ENCODE measurements at regions not wholly inside any gene's neighbourhood (a gene's known extent, or its start where the extent isn't known, plus 50 kb on each side); places are given as distances from the start of the nearest gene placed in this dataset.

DNA sequence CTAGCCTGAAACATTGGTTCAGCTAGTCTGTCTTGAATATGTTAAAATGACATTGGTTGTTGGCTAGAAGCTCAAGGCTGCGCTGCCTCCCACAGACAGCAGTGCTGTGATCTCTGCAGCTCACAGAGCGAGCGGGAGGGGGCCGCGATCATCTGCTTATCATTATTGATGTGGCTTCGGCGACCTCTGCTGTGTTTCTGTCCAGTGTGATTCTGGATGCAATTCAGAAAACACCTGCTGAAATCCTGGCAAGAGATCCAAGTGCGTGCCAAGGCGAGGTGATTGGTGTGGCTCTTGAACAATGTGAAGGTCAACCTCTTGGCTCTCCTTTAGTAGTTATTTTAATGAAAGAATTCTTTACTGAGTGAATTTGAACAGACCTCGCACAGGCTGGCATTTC, 142.3 kb upstream of the SASH1 start:
- no peak for DNase-seq (ENCODE audit: low spot score)

DNA sequence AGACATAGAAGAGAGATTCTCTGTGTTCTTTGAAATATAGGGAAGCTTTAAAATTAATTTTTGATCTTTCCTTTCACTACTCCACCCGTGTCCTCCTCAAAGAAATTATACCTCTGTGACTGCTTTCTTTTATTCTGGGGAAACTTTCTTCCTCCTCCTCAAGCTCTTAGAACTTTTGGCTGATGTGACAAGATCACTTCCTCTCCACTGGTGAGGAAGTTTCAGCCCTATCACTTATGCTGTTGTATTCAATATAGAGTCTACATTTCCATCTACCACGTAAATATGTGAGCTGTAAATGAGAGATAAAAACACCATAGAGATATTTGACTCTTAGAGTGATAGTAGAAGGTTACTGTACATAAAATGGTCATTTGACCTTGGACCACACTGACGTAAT, 141.9 kb upstream of the SASH1 start:
- no peak for DNase-seq (ENCODE audit: low spot score)

DNA sequence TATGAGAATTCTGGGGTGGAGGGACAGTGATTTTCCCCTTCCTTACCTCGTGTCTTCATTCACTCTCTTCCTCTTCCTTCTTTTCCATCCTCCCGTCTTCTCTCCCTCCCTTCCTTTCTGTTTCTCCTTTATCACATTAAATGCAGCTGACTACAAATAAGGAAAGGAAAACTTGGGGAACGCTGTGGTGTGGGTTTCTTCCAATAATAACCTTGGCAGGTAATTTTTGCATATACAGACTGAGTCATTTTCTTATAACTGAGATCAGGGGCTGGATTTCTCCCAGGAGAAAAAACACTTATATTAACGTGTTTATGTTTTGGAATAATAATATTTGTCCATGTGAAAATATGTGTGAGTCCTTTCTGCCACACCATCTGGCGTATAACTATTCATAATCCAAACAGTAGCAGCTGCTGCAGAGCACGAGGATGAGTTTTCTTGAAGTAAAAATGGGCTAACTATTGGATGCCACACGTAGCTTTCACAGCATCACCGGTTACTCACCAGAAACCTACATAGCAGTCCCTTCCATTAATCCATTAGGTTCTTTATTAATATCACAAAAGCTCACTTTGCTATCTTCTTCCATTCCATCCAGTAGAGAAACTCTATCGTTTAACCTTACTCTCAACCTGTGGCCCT, 139.2 kb upstream of the SASH1 start:
- DNase-seq (ENCODE audit: low spot score) = no peak

DNA sequence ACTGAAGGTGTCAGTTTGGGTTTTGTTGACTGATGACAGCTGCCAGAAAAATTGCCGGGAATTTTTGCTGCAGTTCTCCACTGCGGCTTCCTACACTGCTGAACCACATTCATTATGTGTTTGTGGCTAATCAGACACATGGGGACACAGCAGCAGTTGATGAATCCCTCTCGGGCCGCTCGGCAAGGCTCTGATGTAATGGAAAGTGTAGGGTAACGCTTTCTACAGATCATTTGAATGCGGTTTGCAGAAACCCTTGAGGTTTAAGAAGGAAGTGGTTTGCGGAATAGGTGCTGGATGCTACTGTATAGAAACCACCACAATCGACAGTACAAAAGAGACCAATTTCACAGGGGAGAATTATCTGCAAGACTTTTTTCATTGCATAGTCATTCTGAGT, 138.7 kb upstream of the SASH1 start:
- no peak for DNase-seq (ENCODE audit: low spot score)

DNA sequence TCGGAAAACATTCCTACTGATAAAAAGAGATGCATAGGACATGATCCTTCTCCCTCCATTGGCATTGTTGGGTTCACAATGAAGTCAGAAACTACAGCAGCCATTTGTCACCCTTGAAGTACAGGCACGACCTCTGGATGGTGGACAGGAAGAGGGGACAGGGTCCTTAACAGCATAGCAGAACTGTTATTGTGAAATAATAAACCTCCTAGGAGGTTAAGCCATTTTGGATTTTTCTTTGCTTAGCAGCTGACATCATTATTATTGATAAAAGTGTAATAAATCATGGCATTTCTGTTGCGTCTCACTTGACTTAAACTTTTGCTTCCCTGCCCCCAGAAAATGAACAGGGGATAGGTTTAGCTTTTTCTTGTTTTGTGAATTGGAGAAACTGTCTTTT, 134.3 kb upstream of the SASH1 start:
- DNase-seq (ENCODE audit: low spot score) = no peak

DNA sequence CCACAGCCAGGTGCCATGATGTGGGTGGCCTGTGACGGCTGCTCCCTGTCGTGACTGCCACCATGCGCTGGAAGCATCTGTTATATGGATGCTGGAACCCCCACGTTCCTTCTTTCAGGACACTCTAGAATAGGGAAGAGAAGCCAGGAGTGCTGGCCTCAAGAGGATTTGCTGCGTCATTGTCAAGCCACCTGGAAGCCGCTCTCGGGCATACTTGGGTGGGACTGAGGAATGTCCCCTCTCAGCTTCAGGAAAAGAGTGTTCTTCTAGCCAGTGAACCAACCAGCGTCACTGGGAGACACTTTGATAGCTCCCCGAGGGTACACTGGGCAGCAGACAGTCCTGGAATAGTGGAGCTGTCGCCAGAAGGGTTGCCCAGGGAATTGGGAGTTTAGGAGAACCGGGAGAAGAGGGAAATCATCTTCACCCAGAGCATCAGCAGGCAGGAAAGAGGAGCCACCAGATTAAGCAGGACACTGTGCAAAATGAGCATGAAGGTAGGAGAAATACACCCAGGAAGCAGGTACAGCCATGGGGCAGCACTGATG, 130.8 kb upstream of the SASH1 start:
- DNase-seq (ENCODE audit: low spot score) = no peak

DNA sequence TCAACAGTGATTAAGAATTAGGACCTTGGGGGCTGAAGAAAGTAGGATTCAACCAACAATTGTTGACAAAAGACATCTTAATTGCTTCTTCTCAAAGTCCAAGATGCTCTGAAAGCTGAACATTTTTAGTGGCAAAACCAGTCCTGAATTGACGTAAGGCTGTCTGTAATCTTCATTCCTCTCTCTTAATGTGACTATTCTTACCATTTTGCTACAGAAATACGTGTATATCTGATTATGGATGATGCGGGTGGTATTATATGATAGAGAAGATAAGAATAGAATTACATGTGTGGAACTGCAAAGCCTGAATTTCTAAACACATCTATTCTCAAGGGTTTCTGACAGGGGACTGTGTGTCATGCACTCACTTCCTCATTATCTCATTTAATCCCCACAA, 130.3 kb upstream of the SASH1 start:
- DNase-seq (ENCODE audit: low spot score) = no peak

DNA sequence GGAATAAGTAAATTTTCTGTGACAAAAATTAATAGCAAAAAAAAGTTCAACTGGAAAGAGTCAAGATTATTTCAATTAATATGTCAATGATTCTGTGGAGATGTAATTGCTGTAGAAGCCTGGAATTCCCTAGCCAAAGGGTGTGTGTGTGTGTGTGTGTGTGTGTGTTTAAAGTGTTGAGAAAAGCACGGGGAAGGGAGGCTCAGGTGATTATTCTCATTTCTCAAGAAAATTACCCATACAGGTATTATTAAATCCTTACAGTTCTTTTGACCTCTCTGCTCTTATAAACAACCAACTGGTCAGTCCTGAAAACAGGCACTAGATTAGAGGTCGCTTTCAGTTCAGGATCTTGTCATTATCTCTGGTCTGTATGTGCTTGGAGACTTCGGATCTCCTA, 129.3 kb upstream of the SASH1 start:
- DNase-seq (ENCODE audit: low spot score) = no peak

DNA sequence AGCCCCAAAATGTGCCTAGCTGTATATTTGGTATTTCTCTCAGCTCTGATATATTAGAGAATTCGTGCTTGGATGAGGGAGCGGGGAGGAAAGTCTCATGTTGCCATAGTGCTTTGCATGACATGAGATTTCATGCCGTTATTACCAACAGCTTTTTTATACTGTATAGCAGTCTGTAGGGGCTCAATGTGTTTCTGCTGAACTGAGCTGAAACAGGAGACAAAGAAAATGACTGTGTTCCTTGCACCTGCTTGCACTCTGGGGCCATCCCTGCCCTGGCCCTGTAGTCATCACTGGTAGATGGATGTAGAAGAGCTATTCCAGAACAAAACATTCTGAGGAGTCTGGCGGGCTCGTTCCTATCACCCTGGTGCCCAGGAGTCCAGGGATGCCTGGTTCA, 128.0 kb upstream of the SASH1 start:
- DNase-seq (ENCODE audit: low spot score) = no peak

DNA sequence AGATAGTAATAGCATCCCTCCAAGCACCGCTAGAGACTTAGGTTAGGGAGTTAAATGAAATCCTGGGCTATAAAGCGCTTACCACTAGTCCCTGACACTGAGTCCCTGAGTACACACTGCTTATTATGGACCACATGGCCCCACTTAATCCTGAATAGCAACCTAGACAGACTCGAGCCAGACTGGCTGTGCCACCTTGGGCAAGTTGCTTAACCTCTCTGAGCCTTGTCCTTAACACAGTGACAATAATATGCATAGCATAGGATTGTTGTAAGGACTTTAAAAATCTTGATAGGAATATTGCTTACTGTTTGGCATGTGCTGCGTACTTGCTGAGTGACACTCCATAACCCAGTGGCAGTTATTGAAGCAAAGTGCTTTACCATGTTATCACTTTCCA, 125.6 kb upstream of the SASH1 start:
- DNase-seq (ENCODE audit: low spot score) = no peak

DNA sequence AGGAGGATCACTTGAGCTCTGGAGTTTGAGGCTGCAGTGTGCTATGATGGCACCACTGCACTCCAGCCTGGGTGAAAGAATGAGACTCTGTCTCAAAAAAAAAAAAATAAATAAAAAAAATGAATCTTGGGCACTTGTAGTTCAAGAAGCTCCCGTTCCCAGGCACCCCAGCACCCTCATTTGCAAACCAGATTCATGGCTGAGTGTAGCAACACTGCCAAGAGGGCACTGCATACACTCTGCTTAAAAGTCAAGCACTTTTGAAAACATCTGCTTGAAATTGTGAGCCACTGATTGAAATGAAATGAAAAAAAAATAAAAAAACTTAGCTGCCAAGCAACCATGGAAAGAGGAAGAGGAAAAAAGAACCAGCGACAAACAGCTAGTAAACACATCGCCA, 124.7 kb upstream of the SASH1 start:
- no peak for DNase-seq (ENCODE audit: low spot score)

DNA sequence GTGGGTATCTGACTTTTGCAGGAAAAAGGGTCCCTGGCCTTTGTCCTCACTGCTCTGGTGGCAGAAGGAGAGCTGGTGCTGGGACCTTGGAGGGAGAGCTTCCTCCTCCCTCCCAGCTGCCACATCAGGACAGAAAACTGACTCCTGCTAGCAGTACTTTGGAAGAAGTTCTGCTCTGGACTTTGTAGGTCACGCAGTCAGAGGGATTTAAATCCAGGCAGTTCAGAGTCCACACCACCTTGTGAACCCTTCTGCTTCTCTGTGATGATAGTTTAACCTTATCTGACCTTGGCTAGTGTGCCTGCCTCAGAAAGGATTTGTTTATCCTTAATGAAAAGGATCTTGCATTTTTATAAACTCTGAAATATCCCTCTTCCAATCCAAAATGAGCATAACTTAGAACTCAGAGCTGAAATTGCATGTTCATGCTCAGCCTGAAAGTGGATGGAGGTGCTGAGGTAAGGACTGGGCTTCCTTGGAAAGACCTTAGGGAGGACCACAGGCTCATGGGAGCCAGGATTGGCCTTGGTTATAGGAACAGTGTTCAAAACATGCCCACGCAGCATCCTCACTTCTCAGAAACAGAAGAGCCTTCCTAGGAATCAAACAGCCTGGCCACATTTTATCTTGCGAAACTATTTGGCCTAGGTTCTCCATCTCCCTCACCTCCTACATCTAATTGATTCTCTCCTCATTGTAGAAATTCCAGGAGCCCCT, 123.9 kb upstream of the SASH1 start:
- no peak for DNase-seq (ENCODE audit: low spot score)

DNA sequence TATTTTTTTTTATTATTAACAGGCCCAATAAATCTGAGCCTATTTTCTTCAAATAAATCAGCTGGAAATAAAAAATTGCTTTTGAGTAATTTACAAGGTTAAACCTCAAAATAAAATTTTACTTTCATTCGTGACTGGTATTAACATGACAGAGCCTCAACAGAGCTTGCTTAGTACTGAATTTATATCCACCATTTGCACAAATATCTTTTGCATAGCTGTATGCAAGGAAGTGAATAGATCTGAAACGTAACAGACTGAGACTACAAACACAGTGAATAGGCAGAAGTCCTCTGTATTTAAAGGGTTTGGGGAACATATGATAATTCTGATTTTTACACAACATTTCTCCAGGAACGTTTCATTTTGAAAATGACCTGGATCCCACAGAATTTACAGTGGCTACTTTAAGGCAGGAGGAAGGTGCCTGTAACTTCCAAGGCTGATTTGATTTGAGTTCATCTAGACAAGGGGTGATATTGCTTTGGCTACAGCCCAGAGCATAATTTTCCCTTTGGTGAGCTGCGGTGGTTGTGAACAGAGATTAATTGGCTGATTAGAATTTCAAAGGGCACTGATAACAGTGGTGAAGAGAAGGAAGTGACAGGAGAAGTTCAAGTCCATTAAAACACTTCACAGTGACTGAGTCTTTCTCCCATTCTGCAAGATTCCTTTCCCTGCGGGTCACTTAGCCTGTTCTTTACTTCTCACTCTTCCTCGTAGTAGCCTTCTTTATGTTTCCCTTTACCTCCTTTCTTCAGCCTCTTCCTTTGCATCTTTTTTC, 121.2 kb upstream of the SASH1 start:
- DNase-seq (ENCODE audit: low spot score) = peak; percentile 35

DNA sequence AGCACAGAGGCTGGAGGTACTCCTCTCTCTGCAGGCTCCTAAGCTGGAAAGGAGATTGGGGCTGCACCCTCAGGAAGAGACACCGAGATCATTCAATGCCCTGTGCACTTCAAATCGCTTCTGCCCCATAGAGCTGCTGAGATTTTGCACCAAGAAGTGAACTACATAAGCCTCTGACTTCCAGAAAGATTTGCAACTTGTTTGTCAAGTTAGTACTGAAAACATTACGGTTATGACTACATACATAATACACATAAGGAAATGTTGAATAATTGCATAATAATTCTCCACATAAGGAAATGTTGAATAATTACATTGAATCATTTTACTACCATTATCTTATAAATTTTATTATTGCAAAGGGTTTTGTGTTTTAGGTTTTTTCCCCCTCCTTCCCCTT, 120.3 kb upstream of the SASH1 start:
- DNase-seq (ENCODE audit: low spot score) = no peak

DNA sequence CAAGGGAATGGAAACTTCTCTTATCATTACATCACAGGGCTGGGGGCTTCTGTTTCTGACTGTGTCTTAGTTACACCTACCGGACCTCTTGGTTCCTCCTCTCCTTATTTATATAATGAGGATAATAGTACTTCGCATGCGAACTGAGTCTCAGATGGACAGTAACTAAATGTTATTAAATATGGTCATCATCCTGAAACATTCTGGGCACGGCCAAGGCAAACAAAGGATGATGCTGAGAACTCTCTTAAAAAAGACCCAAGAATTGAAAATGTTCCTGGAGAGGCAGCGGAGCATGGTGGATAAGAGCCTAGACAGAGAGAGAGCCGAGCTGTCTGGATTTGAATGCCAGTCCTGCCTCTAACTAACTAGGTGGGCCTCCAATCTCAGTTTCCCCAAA, 119.8 kb upstream of the SASH1 start:
- DNase-seq (ENCODE audit: low spot score) = no peak

DNA sequence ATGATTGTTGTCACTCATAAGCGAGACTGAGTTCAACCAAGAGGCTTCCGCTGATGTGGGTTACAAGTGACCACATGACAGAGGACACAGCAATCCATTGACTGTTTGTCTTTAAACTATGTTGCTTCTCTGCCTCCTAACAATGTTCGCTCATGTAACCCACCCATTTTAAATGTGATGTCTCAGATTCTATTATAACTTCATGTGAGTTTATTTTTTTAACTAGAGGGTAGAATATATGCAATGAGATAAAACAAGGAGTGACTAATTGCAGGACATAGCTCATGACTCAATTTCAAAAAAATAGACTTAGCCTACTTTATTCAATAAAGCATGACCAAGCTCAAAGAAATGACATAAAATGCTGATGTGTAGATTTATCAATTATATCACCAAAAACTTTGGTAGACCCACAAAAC, 119.2 kb upstream of the SASH1 start:
- no peak for DNase-seq (ENCODE audit: low spot score)

DNA sequence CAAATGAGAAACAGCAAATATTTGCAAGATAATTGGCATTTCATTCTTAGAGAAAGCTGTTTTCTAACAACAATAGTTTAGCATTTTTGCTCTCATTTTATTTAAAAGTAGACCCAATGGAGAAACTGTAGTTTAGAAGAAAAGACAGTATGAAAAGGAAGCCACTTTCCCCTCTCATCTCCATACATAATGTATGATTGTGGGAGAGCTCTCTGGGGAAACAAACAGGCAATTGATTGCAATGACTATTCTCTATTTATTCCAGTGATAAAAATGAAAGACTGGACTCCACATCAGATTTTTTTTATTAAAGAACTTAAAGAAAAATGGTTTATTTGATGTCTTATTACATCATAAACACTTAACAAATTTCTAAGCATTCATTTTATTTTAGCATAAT, 116.8 kb upstream of the SASH1 start:
- DNase-seq (ENCODE audit: low spot score) = no peak

DNA sequence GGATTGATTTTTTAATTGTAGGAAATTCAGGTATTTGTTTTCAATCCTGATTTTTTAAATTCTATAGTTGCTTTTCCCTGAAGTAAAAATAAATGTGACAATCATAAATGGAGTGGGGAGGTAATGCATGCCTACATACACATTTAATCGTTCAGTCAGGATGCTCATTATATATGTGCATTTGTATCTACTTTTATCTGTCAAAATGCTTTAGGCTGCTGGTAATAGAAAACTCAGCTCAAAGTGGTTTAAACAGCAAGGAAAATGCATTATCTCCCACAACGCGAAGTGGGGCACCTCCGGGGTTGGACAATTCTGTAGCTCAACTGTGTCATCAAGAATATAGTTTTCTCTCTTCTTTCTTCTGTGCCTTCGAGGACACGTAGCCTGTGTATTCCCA, 116.4 kb upstream of the SASH1 start:
- no peak for DNase-seq (ENCODE audit: low spot score)

DNA sequence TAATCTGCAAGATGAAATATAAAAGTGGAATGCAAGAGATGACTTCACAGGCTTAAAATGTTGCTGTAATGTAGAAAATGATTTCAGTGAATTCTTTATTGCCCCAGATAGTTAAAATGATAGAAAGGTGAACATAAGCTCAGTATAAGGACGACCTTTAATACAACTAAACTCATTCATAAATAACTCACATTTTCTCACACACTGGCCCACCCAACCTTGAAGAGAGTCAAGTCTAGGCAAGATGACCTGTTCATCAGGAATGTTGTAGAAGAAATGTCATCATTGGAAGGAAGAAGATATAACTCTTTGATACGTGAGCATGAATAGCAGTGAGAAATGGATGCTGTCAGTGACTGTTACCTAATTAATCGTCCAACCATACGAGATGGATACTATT, 111.1 kb upstream of the SASH1 start:
- DNase-seq (ENCODE audit: low spot score) = peak; percentile 23

DNA sequence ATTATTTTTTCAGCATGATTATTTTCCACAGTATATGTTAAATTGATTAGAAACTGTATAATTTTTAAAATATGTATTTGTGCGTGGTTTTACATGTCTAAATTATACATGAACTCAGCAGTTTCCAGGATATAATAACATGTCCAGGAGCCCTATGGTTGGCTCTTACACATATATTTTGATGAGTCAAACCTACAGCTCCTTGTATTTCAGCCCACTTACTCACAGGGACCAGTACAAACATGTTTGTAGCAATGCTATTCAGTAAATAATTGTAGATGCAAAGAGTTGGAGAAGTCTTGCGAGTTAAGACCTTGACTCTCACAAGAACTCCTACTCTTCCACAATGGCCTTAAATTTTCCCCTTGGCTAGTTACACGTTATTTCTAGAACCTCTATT, 107.2 kb upstream of the SASH1 start:
- no peak for DNase-seq (ENCODE audit: low spot score)

DNA sequence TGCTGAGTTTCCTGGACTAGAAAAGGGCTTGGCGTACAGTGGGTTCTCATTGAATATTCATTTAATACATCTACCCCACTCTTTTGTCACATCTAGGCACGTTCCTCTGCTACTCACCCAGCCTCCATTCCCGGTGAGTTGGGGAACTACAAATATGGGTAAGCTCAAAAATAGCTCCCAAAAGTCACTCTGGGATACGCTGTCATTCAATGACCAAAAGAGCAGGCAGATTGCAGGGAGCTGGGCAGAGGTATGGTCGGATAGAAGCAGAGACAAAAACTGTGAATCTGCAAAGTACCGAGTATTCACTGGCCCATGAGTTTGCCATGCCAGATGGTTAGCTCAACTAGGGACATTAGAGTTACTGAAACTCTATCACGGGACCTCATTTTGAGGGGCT, 103.9 kb upstream of the SASH1 start:
- no peak for DNase-seq (ENCODE audit: low spot score)

DNA sequence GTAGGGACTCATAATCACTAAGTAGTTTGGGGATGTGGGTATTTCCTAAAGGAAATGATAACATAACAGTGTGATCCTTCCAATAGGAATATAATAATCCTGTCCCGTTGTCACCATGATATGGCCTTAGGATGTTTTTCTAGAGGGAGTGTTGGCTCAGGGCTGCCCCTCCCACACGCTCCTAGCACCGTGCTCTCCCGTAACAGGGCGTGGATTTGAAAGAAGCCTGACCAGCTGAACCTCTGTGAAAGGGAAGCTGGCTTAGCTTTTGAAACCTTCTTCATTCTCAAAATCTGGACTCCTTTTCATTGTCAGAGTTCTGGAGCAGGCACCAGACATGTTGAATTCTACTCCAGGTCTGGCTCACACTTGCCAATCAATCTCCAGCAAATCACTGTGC, 103.4 kb upstream of the SASH1 start:
- DNase-seq (ENCODE audit: low spot score) = no peak

Measured in HT-29 (cell line).